CD4-positive, alpha-beta T cell (primary cell): ENCODE measurements at regions not wholly inside any gene's neighbourhood (a gene's known extent, or its start where the extent isn't known, plus 50 kb on each side); places are given as distances from the start of the nearest gene placed in this dataset.

Experiments used
- ATAC-seq: fragments of 200-7000 bp; cut with Tn5 transposase; one replicate; pipeline ENCODE4 v1.10.0; 2022; ENCODE audit warnings: mild to moderate bottlenecking; ENCODE audit not compliant: poor library complexity
- CTCF ChIA-PET: fragments of 350-600 bp; sonication (Branson Sonifier 250); formaldehyde crosslinking; loops from one replicate; lab custom pipeline; 2021; ENCODE audit warnings: antibody characterized with exemption, inconsistent platforms; lab: Charles Lee
- POLR2A ChIA-PET: fragments of 350-600 bp; sonication (Branson Sonifier 250); formaldehyde crosslinking; loops from one replicate; lab custom pipeline; 2021; ENCODE audit warnings: antibody characterized with exemption, inconsistent platforms; lab: Charles Lee
- DNase-seq, 14 experiments: peaks; one replicate each; pipeline ENCODE4 v3.0.0-alpha.2; 2013 to 2020; ENCODE audit warnings: mixed read lengths in 2 of 14
- H3K27ac ChIP-seq, 2 donors: one replicate each; pipeline versions ENCODE4 v1.5.1 to v1.7.0; 2013; ENCODE audit warnings: low read length in 2 of 2, low read depth in 1 of 2, mild to moderate bottlenecking in 1 of 2
- H3K27me3 ChIP-seq, 2 experiments: 1 replicate in 1 of 2; 2 replicates in 1 of 2; pipeline versions ENCODE4 v1.6.1 to v1.7.0; 2013; ENCODE audit warnings: low read length in 2 of 2, control low read depth in 1 of 2, mild to moderate bottlenecking in 1 of 2, moderate library complexity in 1 of 2; ENCODE audit not compliant: insufficient read depth in 2 of 2, control insufficient read depth in 1 of 2
- H3K36me3 ChIP-seq: one replicate; pipeline ENCODE4 v1.6.1; 2013; ENCODE audit warnings: low read length, control low read depth; ENCODE audit not compliant: insufficient read depth
- H3K4me1 ChIP-seq: one replicate; pipeline ENCODE4 v1.6.1; 2013; ENCODE audit warnings: low read length, control low read depth; ENCODE audit not compliant: insufficient read depth
- H3K4me3 ChIP-seq: one replicate; pipeline ENCODE4 v1.5.1; 2013; ENCODE audit warnings: mild to moderate bottlenecking, low read length, moderate library complexity
- H3K9me3 ChIP-seq, 2 experiments: 1 replicate in 1 of 2; 2 replicates in 1 of 2; pipeline versions ENCODE4 v1.6.1 to v1.7.0; 2013; ENCODE audit warnings: low read length in 2 of 2, mild to moderate bottlenecking in 2 of 2, control low read depth in 1 of 2, moderate library complexity in 1 of 2; ENCODE audit not compliant: control insufficient read depth in 1 of 2, insufficient read depth in 1 of 2
- H3K27ac Mint-ChIP-seq: one replicate; pipeline ENCODE4 v1.8.0; 2020; ENCODE audit warnings: mixed read lengths
- H3K27me3 Mint-ChIP-seq: one replicate; pipeline ENCODE4 v1.8.0; 2021; ENCODE audit warnings: mixed read lengths
- H3K36me3 Mint-ChIP-seq: one replicate; pipeline ENCODE4 v1.8.0; 2021; ENCODE audit warnings: low read depth, mixed read lengths
- H3K4me1 Mint-ChIP-seq: one replicate; pipeline ENCODE4 v1.8.0; 2021; ENCODE audit warnings: low read depth, mixed read lengths
- H3K4me3 Mint-ChIP-seq: one replicate; pipeline ENCODE4 v1.8.0; 2020; ENCODE audit warnings: mild to moderate bottlenecking, mixed read lengths
- H3K9me3 Mint-ChIP-seq: one replicate; pipeline ENCODE4 v1.8.0; 2020; ENCODE audit warnings: mixed read lengths
- intact Hi-C, 2 experiments: fragments of 100-400 bp; cut with DNase I in 1 of 2; cut with micrococcal nuclease in 1 of 2; formaldehyde crosslinking; loops; one replicate each; pipeline versions ENCODE4 v1.15.1 to v1.9.0; 2023 to 2025; cut with DNase I, micrococcal nuclease
- TF ChIP-seq, protein P1 (sequence below): fragments of 200-600 bp; IDR thresholded peaks from one replicate; pipeline ENCODE4 v1.8.0; 2022; ENCODE audit warnings: antibody characterized with exemption, mild to moderate bottlenecking

DNA sequence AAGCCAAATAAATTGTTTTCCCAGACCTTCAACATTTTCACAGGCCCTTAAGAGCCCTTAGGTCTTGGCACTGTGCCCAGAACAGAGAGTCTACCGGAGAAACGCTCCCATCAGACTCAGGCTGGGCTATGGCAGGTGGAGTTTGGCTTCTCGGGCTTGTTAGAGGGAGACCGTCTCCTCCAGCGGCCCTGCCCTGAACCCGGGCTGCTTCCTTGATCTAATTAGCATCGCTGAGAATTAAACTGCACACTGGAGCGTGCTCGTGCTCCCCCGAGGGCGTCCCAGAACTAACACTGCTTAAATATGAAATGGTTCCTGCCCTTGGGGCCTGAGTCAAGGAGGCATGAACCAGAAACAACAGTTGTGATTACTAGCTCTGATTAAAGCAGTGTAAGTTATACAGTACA is 634.4 kb downstream of the MATN1 start:
- intact Hi-C loops: no loop called here
- no peak overlapping the region for H3K27ac ChIP-seq
- DNase-seq: no peak
- peaks cover 59% of the 10 kb centered on the region for H3K27me3 Mint-ChIP-seq
- H3K4me3 ChIP-seq: no peak overlapping the region
- no peaks in the 10 kb centered on the region for H3K4me1 ChIP-seq
- H3K4me1 Mint-ChIP-seq: no peaks in the 10 kb centered on the region
- no peaks in the 10 kb centered on the region for H3K36me3 ChIP-seq
- POLR2A ChIA-PET: no interaction called here
- ATAC-seq: no peak
- H3K9me3 Mint-ChIP-seq: peaks cover 15% of the 10 kb centered on the region
- no peak overlapping the region for H3K4me3 Mint-ChIP-seq
- no peak overlapping the region for H3K27ac Mint-ChIP-seq
- H3K27me3 ChIP-seq: peaks cover 7 to 17% of the 10 kb centered on the region in 2 experiments
- no peaks in the 10 kb centered on the region for H3K36me3 Mint-ChIP-seq
- TF ChIP-seq, protein P1, sequence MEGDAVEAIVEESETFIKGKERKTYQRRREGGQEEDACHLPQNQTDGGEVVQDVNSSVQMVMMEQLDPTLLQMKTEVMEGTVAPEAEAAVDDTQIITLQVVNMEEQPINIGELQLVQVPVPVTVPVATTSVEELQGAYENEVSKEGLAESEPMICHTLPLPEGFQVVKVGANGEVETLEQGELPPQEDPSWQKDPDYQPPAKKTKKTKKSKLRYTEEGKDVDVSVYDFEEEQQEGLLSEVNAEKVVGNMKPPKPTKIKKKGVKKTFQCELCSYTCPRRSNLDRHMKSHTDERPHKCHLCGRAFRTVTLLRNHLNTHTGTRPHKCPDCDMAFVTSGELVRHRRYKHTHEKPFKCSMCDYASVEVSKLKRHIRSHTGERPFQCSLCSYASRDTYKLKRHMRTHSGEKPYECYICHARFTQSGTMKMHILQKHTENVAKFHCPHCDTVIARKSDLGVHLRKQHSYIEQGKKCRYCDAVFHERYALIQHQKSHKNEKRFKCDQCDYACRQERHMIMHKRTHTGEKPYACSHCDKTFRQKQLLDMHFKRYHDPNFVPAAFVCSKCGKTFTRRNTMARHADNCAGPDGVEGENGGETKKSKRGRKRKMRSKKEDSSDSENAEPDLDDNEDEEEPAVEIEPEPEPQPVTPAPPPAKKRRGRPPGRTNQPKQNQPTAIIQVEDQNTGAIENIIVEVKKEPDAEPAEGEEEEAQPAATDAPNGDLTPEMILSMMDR: no peak
- CTCF ChIA-PET: no interaction called here
- peaks cover 26 to 47% of the 10 kb centered on the region in 2 experiments for H3K9me3 ChIP-seq

DNA sequence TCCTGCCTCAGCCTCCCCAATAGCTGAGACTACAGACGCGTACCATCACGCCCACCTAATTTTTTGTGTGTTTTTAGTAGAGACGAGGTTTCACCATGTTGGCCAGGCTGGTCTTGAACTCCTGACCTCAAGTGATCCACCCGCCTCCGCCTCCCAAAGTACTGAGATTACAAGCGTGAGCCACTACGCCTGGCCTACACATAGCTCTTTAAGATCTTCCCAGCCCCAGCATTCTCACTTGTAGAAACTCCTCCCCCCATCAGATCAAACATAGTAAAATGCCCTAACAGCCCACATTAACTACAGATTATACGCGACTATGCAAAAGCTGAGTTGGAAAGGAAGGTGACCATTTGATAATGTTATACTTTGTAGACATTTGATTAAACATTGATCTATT is 634.8 kb downstream of the MATN1 start:
- ChIA-PET POLR2A (no interaction called here), CTCF (no interaction called here)
- no peaks in the 10 kb centered on the region for H3K4me1 Mint-ChIP-seq

DNA sequence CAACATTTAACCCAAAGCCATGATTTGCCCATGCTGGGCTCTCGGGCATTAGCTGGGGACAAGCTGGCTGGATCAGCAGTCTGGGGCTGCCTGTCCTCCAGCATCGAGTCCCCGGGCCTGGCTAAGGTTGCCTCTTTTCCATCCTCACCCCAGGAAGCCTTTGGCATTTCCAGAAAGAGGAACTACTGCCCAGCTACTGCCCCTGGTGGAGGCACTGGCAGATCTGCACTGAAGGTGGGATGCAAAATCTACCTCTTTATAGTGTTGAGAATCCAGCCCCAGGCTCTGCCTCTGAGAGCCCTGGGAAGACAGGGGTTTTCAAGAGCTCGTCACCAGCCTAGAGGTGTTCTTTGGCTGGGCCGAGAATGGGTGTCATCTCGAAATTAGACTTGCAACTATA is 635.9 kb downstream of the MATN1 start:
- no peak overlapping the region for H3K27ac Mint-ChIP-seq
- H3K36me3 ChIP-seq: no peaks in the 10 kb centered on the region
- H3K4me1 Mint-ChIP-seq: no peaks in the 10 kb centered on the region
- intact Hi-C loops: no loop called here
- TF ChIP-seq, protein P1: no peak
- H3K27me3 ChIP-seq: peaks cover 17 to 21% of the 10 kb centered on the region in 2 experiments
- ATAC-seq (no peak), DNase-seq (no peak)
- H3K4me3 ChIP-seq: no peak overlapping the region
- H3K9me3 Mint-ChIP-seq: peaks cover 7% of the 10 kb centered on the region
- ChIA-PET CTCF (interaction anchor here (0.7 kb wide), 1 partner anchor 814 kb away, joined by 4 read pairs; no protein-coding TSS in a partner anchor), POLR2A (no interaction called here)
- H3K36me3 Mint-ChIP-seq: no peaks in the 10 kb centered on the region
- no peak overlapping the region for H3K27ac ChIP-seq
- H3K9me3 ChIP-seq: peaks cover 21 to 32% of the 10 kb centered on the region in 2 experiments
- H3K4me1 ChIP-seq: no peaks in the 10 kb centered on the region
- peaks cover 74% of the 10 kb centered on the region for H3K27me3 Mint-ChIP-seq
- H3K4me3 Mint-ChIP-seq: no peak overlapping the region

More for the DNA sequence above, 634.8 kb downstream of the MATN1 start:
- H3K36me3 ChIP-seq: no peaks in the 10 kb centered on the region
- no peak overlapping the region for H3K4me3 Mint-ChIP-seq
- intact Hi-C loops: no loop called here
- peaks cover 63% of the 10 kb centered on the region for H3K27me3 Mint-ChIP-seq
- H3K27ac ChIP-seq: no peak overlapping the region
- TF ChIP-seq, protein P1: no peak
- H3K27ac Mint-ChIP-seq: no peak overlapping the region
- no peaks in the 10 kb centered on the region for H3K4me1 ChIP-seq
- H3K36me3 Mint-ChIP-seq: no peaks in the 10 kb centered on the region
- H3K27me3 ChIP-seq: peaks cover 11 to 17% of the 10 kb centered on the region in 2 experiments
- no peak for DNase-seq
- peaks cover 26 to 42% of the 10 kb centered on the region in 2 experiments for H3K9me3 ChIP-seq
- H3K4me3 ChIP-seq: no peak overlapping the region
- peaks cover 15% of the 10 kb centered on the region for H3K9me3 Mint-ChIP-seq
- no peak for ATAC-seq
